Activated CD8-positive, alpha-beta memory T cell treated with anti-CD3 and anti-CD28 coated beads, Interleukin-2, amount 10 ng/mL, durations not matched to agents 7 days and 5 days (primary cell): ENCODE measurements at regions not wholly inside any gene's neighbourhood (a gene's known extent, or its start where the extent isn't known, plus 50 kb on each side); places are given as distances from the start of the nearest gene placed in this dataset.
"Not testable (repeated sequence)": the region's sequence is repeated elsewhere in the genome, so short reads cannot be mapped to it uniquely, and the experiment has no call there.

Source experiments
- ATAC-seq: fragments of 150-1000 bp; cut with Tn5 transposase; one replicate; pipeline ENCODE4 v1.10.0; 2021; ENCODE audit warnings: moderate library complexity
- CTCF ChIA-PET: fragments of 350-600 bp; sonication (Branson Sonifier 250); formaldehyde crosslinking; loops from one replicate; lab custom pipeline; 2021; ENCODE audit warnings: antibody characterized with exemption; lab: Charles Lee
- DNase-seq: peaks from one replicate; pipeline ENCODE4 v3.0.0-alpha.2; 2020
- H3K27ac Mint-ChIP-seq: one replicate; pipeline ENCODE4 v1.8.0; 2021; ENCODE audit warnings: mild to moderate bottlenecking, mixed read lengths
- H3K27me3 Mint-ChIP-seq: one replicate; pipeline ENCODE4 v1.8.0; 2021; ENCODE audit warnings: mixed read lengths
- H3K36me3 Mint-ChIP-seq: one replicate; pipeline ENCODE4 v1.8.0; 2021; ENCODE audit warnings: mild to moderate bottlenecking, mixed read lengths
- H3K4me1 Mint-ChIP-seq: one replicate; pipeline ENCODE4 v1.8.0; 2021; ENCODE audit warnings: mixed read lengths
- H3K4me3 Mint-ChIP-seq: one replicate; pipeline ENCODE4 v1.8.0; 2021; ENCODE audit warnings: mild to moderate bottlenecking, moderate library complexity, mixed read lengths
- H3K9me3 Mint-ChIP-seq: one replicate; pipeline ENCODE4 v1.8.0; 2022; ENCODE audit warnings: low read depth, mixed read lengths

DNA sequence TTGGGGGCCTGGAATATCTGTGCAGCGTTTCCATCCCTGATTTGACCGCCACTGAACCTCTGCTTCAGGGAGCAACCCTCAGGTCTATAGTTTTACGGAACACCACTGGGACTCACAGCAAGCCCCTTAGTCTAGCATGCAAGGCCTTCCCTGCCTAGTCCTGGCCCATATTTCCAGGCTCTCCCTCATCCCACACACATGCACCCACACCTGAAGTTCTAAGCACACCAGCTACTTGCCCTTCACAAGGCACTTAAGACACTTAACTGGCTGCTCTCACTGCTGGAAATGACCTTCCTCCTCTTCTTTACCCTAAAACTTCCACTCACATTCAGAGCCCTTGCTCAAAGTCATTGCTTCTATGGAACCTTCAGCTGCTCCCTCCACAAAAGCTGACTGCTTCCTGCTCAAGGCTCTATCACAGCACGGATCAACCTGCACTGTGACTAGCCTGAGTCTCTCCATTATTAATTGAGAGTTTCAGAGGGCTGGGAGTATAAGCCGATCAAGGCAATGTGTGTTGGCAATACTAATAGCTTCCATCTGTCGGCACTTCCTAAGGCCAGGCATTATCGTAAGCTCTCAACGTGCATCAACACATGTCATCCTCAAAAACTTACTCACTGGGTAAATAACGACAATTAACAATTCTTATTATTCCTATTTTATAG is 84.3 kb downstream of the RRAGC start:
- Mint-ChIP-seq H3K27me3 (peaks cover 19% of the 10 kb centered on the region), H3K9me3 (no peaks in the 10 kb centered on the region), H3K36me3 (no peaks in the 10 kb centered on the region), H3K27ac (no peak overlapping the region), H3K4me1 (no peaks in the 10 kb centered on the region), H3K4me3 (no peak overlapping the region)
- CTCF ChIA-PET: interaction anchor here (0.8 kb wide), 1 partner anchor 43 kb away, joined by 3 read pairs; no protein-coding TSS in a partner anchor
- no peak for DNase-seq
- ATAC-seq: no peak

DNA sequence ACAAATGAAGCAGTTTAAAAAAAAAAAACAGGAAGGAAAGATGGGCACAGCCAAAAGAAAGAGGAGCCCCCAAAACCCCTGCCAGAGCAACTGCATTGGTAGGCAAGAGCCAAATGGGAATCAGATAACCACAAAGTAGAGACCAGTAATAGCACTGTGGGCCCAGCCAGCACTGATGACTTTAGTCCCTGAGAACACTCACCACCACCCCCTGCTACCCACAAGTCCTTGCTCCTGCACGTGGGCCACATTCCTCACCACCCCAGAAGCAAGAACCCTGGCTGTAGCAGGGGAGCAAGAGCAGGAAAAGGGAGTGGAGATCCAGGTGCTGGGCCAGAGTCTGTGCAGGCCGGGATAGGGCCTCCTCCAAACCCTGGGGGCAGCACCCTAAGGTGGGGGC is 86.1 kb downstream of the RRAGC start:
- no peak overlapping the region for H3K4me3 Mint-ChIP-seq
- peaks cover 16% of the 10 kb centered on the region for H3K27me3 Mint-ChIP-seq
- no peaks in the 10 kb centered on the region for H3K9me3 Mint-ChIP-seq
- DNase-seq (no peak), ATAC-seq (no peak)
- no peak overlapping the region for H3K27ac Mint-ChIP-seq
- no peaks in the 10 kb centered on the region for H3K36me3 Mint-ChIP-seq
- H3K4me1 Mint-ChIP-seq: no peaks in the 10 kb centered on the region
- CTCF ChIA-PET: interaction anchor here (0.6 kb wide), 1 partner anchor 22 kb away, joined by 3 read pairs; no protein-coding TSS in a partner anchor

DNA sequence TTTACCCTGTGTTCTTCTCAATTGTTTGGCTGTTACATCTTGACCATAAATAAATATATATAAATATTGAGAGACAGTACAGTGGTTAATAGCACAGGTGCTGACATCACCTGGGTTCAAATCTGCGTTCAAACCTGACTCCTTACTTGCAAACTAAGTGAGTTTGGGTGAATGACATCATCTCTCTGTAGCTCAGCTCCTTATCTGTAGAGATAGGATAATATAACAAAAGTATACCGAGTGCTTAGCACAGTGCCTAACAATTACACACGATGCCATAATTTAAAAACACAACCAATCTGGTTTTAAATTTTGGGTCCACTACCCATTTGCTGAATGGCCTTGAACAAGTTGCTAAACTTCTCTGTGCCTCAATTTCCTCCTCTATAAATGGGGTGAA is 86.6 kb downstream of the RRAGC start:
- DNase-seq (no peak), ATAC-seq (no peak)
- no peaks in the 10 kb centered on the region for H3K9me3 Mint-ChIP-seq
- H3K27me3 Mint-ChIP-seq: peaks cover 20% of the 10 kb centered on the region
- no peak overlapping the region for H3K4me3 Mint-ChIP-seq
- H3K4me1 Mint-ChIP-seq: no peaks in the 10 kb centered on the region
- H3K36me3 Mint-ChIP-seq: no peaks in the 10 kb centered on the region
- CTCF ChIA-PET: interaction anchor here (0.6 kb wide), 1 partner anchor 21 kb away, joined by 3 read pairs; no protein-coding TSS in a partner anchor
- H3K27ac Mint-ChIP-seq: no peak overlapping the region

DNA sequence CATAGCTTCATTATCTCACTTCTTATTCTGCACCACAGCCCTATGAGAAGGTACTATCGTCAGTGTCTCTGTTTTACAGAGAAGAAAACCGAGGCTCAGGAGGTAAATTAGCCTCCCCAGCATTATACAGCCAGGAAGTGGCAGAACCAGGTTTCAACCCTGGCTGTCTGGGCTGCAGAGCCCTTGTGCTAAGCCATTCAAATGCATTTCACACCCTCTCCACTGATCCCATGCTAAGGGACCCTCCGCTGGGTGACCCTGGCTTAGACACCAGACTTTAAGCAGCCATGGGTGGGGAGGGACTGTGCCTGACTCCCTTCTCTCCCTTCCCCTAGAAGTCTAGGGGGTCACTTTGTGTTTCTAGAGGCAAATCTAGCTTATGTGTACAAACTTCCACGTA is 87.5 kb downstream of the RRAGC start:
- Mint-ChIP-seq H3K4me1 (no peaks in the 10 kb centered on the region), H3K36me3 (no peaks in the 10 kb centered on the region), H3K4me3 (no peak overlapping the region), H3K27me3 (peaks cover 25% of the 10 kb centered on the region), H3K27ac (no peak overlapping the region), H3K9me3 (no peaks in the 10 kb centered on the region)
- DNase-seq (no peak), ATAC-seq (no peak)
- CTCF ChIA-PET: no interaction called here

DNA sequence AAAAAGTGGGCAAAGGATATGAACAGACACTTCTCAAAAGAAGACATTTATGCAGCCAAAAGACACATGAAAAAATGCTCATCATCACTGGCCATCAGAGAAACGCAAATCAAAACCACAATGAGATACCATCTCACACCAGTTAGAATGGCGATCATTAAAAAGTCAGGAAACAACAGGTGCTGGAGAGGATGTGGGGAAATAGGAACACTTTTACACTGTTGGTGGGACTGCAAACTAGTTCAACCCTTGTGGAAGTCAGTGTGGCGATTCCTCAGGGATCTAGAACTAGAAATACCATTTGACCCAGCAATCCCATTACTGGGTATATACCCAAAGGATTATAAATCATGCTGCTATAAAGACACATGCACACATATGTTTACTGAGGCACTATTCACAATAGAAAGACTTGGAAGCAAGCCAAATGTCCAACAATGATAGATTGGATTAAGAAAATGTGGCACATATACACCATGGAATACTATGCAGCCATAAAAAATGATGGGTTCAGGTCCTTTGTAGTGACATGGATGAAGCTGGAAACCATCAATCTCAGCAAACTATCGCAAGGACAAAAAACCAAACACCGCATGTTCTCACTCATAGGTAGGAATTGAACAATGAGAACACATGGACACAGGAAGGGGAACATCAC is 88.9 kb downstream of the RRAGC start:
- H3K27me3 Mint-ChIP-seq: peaks cover 25% of the 10 kb centered on the region
- ATAC-seq, H3K4me3 Mint-ChIP-seq, H3K36me3 Mint-ChIP-seq, H3K27ac Mint-ChIP-seq, DNase-seq, H3K4me1 Mint-ChIP-seq, CTCF ChIA-PET, H3K9me3 Mint-ChIP-seq: not testable (repeated sequence)

DNA sequence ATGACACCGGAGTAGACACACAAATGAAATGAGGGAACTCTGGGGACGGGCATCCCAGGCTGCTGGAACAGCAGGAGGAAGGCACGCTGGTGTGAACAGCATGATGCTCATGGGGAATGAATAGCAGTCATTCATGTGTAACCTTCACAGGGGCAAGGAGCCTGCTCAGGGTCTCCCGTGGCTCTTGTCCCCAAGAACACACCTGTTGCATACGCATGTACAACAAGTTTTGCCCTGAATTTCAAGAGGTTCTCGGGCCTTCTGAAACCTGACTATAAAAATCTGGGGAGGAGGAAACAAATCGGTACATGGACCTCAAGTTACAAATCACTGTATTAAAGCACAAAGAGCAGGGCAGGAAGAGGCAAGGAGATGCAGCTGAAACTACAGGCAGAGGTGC is 93.4 kb downstream of the RRAGC start:
- no peak overlapping the region for H3K27ac Mint-ChIP-seq
- H3K36me3 Mint-ChIP-seq: no peaks in the 10 kb centered on the region
- no peaks in the 10 kb centered on the region for H3K4me1 Mint-ChIP-seq
- no peak for DNase-seq
- peaks cover 26% of the 10 kb centered on the region for H3K27me3 Mint-ChIP-seq
- no peak for ATAC-seq
- CTCF ChIA-PET: no interaction called here
- no peaks in the 10 kb centered on the region for H3K9me3 Mint-ChIP-seq
- no peak overlapping the region for H3K4me3 Mint-ChIP-seq

DNA sequence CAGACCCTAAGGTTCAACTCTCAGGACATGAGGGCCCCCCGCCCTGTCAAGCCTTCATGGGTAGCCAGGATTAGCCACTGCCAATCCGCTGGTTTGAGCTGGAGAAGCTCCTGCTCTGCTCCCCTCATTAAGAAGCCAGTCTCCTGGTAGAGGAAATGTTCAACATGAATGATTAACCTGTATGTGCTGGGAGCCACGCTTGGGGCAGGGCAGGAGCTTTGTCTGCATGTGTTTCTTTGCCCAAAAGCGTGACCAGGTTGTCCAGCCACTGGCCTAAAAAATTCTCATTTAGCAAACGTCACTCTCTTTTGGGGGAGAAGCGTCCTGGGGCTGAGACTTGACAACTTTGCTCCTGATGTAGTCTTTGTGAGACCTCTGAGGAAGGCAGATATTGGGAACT is 96.5 kb downstream of the RRAGC start:
- no peak overlapping the region for H3K27ac Mint-ChIP-seq
- H3K4me3 Mint-ChIP-seq: no peak overlapping the region
- no peaks in the 10 kb centered on the region for H3K36me3 Mint-ChIP-seq
- ATAC-seq: no peak
- CTCF ChIA-PET: no interaction called here
- DNase-seq: no peak
- no peaks in the 10 kb centered on the region for H3K9me3 Mint-ChIP-seq
- peaks cover 33% of the 10 kb centered on the region for H3K27me3 Mint-ChIP-seq
- no peaks in the 10 kb centered on the region for H3K4me1 Mint-ChIP-seq

DNA sequence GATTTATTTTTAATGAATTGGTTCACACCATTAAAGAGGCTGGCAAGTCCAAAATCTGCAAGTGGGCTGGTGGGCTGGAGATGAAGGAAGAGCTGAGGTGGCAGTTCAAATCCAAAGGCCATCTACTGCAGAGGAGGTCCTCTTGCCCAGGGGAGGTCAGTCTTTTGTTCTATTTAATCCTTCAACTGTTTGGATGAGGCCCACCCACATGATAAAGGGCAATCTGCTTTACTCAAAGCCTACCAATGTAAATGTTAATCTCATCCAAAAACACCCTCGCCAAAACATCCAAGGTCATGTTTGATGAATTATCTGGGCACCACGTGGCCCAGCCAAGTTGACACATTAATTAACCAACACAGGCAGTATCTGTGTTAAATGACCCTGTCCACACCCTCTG is 99.0 kb downstream of the RRAGC start:
- CTCF ChIA-PET: no interaction called here
- no peak for DNase-seq
- H3K36me3 Mint-ChIP-seq: no peaks in the 10 kb centered on the region
- no peak overlapping the region for H3K4me3 Mint-ChIP-seq
- ATAC-seq: no peak
- H3K27ac Mint-ChIP-seq: no peak overlapping the region
- H3K4me1 Mint-ChIP-seq: no peaks in the 10 kb centered on the region
- no peaks in the 10 kb centered on the region for H3K9me3 Mint-ChIP-seq
- peaks cover 21% of the 10 kb centered on the region for H3K27me3 Mint-ChIP-seq

DNA sequence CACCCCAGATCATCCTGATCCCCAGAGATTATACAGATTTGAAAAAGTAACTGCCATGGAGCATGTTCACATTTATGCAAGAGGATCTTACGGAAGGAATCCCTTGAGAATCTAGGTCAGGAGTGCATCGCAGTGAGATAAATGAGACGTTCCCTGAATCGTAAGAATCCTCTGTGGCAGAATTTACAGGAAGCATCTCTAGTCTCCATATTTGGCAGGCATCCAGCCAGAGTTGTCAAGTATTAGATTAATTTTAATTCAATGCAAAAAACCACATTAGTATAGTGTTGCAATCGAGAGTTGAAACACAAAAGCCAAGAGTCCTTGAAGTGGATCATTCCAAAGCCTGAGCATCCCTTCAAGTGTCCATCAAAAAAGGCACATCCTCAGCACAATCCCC is 100.8 kb downstream of the RRAGC start:
- no peak for ATAC-seq
- no peak overlapping the region for H3K27ac Mint-ChIP-seq
- CTCF ChIA-PET: interaction anchor here (0.7 kb wide), 1 partner anchor 483 kb away, joined by 3 read pairs; no protein-coding TSS in a partner anchor
- H3K4me1 Mint-ChIP-seq: no peaks in the 10 kb centered on the region
- no peaks in the 10 kb centered on the region for H3K36me3 Mint-ChIP-seq
- H3K27me3 Mint-ChIP-seq: peaks cover 27% of the 10 kb centered on the region
- DNase-seq: no peak
- H3K4me3 Mint-ChIP-seq: no peak overlapping the region
- H3K9me3 Mint-ChIP-seq: no peaks in the 10 kb centered on the region

DNA sequence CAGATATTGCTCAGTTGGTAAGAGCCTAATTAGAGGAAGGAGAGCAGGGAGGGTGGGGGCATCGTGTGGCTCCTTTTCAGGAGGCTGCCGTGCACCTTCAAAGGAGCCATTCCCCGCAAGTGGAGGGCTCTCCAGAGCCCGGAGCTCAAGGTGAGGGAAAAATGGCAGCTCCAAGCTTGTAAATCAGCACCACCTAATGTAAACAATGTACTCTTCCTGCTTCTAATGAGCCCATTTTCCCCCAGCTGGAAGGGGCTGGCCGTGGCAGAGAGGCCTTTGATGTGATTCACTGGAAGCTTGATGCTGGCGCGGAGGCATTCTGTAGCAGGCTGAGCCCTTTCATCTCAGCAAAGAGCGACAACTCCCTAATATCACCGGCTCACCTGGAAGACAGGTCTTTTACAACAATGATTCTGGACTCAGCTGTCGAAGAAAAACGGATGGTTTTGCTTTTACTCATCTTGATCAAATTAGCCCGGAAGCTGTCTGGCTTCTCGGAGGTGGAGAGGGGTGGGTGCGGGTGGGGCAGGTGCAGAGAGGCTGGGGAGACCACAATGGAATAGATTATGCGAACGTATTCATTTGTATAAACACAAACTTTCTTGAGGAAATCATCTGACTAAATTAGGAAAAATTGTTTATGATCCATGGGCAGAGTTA is 112.5 kb downstream of the RRAGC start:
- no peak for ATAC-seq
- CTCF ChIA-PET: no interaction called here
- Mint-ChIP-seq H3K9me3 (no peaks in the 10 kb centered on the region), H3K27me3 (peaks cover 20% of the 10 kb centered on the region), H3K4me3 (no peak overlapping the region), H3K27ac (peak overlapping the region; percentile 75), H3K4me1 (peaks cover 23% of the 10 kb centered on the region), H3K36me3 (no peaks in the 10 kb centered on the region)
- DNase-seq: no peak

DNA sequence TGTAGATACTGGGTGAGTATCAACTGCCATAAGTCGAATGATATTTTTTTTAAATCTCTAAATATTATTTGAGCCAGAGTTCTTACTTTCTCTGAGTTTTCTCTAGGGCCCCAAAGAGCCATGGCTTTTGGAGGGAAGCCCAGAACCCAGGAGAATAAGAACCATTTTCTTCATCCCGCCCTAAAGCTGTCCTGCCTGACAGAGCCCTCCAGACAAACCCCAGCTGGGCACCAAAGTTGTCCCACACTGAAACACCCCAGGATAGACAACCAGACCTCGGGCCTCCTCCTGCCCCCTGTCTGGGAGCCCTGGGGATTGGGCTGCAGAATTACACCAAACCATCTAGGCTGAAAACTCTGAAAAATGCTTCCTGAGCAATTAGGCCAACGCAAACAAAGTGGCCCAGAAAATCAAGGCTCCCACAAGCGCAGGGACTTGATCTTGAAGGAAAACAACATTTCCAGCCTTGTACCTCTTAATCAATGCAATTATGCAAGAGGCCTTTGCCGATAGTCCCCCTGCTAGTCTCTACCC is 113.1 kb downstream of the RRAGC start:
- H3K4me3 Mint-ChIP-seq: no peak overlapping the region

DNA sequence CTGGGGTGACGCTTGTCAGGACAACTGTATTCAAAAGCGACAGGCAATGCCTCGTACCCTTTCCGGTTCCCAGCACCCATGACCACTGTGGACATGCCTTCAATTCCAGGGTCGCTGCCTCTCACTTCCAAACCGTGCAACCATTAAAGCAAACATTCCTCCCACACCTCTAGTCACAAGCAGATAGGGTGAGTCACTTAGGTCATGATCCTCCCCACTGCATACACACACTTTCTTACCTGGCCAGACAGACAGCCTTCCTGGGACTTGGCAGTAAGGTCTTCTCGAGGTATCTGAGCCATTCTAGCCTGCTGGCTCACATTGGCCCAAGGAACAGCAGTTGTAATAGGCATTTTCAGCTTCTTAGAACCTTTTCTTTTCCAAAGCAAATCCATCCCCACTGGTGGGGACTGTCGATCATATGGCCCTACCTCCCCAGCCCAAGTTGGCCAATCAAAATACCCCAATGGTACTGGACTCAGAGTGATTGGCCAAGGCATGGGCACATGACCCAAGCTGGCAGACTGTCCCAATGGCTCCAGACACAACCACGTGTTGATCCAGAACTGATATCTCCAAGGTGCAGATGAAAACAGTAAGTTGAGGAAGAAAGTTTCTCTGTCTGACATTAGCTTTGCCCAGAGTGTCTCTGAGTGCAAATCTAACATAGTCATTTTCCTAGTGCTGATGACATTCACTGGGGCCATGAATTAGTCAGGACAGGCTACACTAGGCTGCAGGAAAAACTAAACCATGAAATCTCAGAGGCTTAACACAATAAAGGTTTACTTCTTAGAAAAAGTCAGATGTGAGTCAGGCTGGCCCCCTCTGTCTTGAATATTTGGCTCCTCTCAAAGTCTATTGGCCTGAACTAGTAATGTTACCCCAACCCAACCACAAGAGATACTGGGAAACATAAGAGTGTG is 113.8 kb downstream of the RRAGC start:
- no peak overlapping the region for H3K27ac Mint-ChIP-seq
- ATAC-seq: peak; percentile 68

More for the DNA sequence above, 113.1 kb downstream of the RRAGC start:
- Mint-ChIP-seq H3K36me3 (no peaks in the 10 kb centered on the region), H3K9me3 (no peaks in the 10 kb centered on the region), H3K4me1 (peaks cover 23% of the 10 kb centered on the region), H3K27me3 (peaks cover 14% of the 10 kb centered on the region), H3K27ac (peak overlapping the region; percentile 75)
- ATAC-seq (no peak), DNase-seq (no peak)
- CTCF ChIA-PET: no interaction called here

More for the DNA sequence above, 113.8 kb downstream of the RRAGC start:
- Mint-ChIP-seq H3K9me3 (no peaks in the 10 kb centered on the region), H3K36me3 (no peaks in the 10 kb centered on the region), H3K27me3 (peaks cover 12% of the 10 kb centered on the region), H3K4me3 (no peak overlapping the region), H3K4me1 (peaks cover 23% of the 10 kb centered on the region)
- DNase-seq: no peak
- CTCF ChIA-PET: no interaction called here
